BLaER1 treated with 17β-estradiol and CSF1 and Interleukin-3, amounts not matched to agents 10 nM and 100 nM (cell line): ENCODE measurements at regions not wholly inside any gene's neighbourhood (a gene's known extent, or its start where the extent isn't known, plus 50 kb on each side); places are given as distances from the start of the nearest gene placed in this dataset.

Experiments used
- H3K27ac ChIP-seq, 11 experiments: shearing (Covaris generic); formaldehyde crosslinking; 2 replicates each; pipeline ENCODE4 v1.8.1; 2022
- H3K27me3 ChIP-seq, 11 experiments: shearing (Covaris generic); formaldehyde crosslinking; 2 replicates each; pipeline ENCODE4 v1.8.1; 2022
- H3K36me3 ChIP-seq, 11 experiments: shearing (Covaris generic); formaldehyde crosslinking; 2 replicates each; pipeline ENCODE4 v1.8.1; 2022
- H3K4me1 ChIP-seq, 10 experiments: shearing (Covaris generic); formaldehyde crosslinking; 2 replicates each; pipeline ENCODE4 v1.8.1; 2022
- H3K4me2 ChIP-seq, 11 experiments: shearing (Covaris generic); formaldehyde crosslinking; 2 replicates each; pipeline ENCODE4 v1.8.1; 2022
- H3K4me3 ChIP-seq, 10 experiments: shearing (Covaris generic); formaldehyde crosslinking; 2 replicates each; pipeline ENCODE4 v1.8.1; 2022
- H3K9ac ChIP-seq, 11 experiments: shearing (Covaris generic); formaldehyde crosslinking; 2 replicates each; pipeline ENCODE4 v1.8.1; 2022
- H3K9me3 ChIP-seq, 11 experiments: shearing (Covaris generic); formaldehyde crosslinking; replicated peaks in 1 of 11; 2 replicates each; pipeline ENCODE4 v1.8.1; 2022
- H4K20me1 ChIP-seq, 11 experiments: shearing (Covaris generic); formaldehyde crosslinking; 2 replicates each; pipeline ENCODE4 v1.8.1; 2022
- Cebpa-rat ChIP-seq, 11 experiments: shearing (Covaris generic); IDR thresholded peaks; 2 replicates each; pipeline ENCODE4 v1.8.1; 2022

DNA sequence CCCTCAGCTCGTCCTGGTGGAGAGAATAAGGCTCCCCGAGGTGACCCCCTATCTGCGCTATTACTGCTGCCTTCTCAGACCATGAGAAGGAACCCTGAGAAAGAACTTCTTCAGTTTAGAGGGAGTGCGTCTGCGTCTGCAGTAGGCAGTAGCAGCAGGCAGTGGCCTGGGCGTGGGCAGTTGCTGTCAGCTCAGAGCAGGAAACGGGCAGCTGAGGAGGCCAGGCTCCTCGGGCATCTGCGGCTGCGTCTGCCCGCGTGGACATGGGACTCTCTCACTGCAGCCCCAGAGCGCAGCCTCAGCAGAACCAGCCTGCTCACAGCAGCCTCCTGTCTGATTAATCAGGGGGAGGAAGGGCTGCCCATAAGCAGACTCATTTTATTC, 49.8 kb upstream of the FCN1 start:
- no peak for TF ChIP-seq Cebpa-rat (IDR thresholded peaks at IDR 0.05)
- Histone ChIP-seq H4K20me1 (no peaks in the 10 kb centered on the region; a peak in 1 of 22 replicates), H3K4me2 (peak overlapping the region in 6 of 11 experiments; percentile 20 to 44 (median 30); a peak in 4 of 22 replicates), H3K27ac (no peak overlapping the region), H3K9me3 (no peaks in the 10 kb centered on the region), H3K4me3 (no peak overlapping the region), H3K27me3 (peaks cover 0 to 37% (median 0%) of the 10 kb centered on the region in 11 experiments; a peak in 4 of 22 replicates), H3K9ac (no peak overlapping the region), H3K36me3 (no peaks in the 10 kb centered on the region), H3K4me1 (peaks cover 9 to 15% (median 11%) of the 10 kb centered on the region in 10 experiments; a peak in 15 of 20 replicates)

DNA sequence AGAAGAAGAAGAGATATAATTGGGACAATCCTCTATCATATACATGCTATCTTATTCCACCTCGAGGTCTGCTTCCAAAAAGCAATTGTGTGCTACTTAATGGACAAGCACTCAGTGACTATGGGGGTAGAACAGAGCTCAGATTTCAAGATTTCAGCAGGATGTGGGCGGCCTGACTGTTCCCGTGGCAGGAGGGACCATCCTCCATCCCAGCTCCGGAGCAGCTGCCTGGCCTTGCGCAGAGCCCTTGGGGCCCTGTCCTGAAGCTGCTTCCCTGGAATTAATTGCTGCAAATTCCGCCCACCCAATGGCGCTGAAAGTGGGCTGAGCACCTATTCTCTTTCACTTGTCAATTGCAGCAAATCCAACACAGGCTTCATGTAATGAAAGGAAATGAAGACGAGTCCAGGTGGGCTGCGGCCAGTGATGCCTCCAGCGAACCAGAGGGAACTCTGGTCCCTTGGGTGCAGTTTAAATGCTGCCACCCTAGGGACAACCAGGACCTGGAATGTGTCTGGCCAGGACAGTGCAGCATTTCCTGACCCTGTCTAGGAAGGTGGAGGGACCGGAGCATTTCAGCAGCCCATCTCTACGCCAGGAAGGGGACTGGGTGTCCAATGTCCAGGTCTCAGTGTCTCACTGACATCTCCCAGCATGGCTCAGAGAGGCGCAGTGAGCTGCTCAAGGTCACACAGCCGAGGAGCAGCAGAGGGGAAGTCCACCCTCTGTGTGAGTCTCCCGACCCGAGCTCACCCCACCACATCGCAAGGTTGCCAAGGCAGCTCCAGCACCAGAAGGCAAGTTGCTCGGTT, 50.5 kb upstream of the FCN1 start:
- H3K9me3 ChIP-seq: no peaks in the 10 kb centered on the region
- H3K27me3 ChIP-seq: peaks cover 0 to 31% (median 0%) of the 10 kb centered on the region in 11 experiments; a peak in 4 of 22 replicates
- peaks cover 9 to 15% (median 11%) of the 10 kb centered on the region in 10 experiments; a peak in 15 of 20 replicates for H3K4me1 ChIP-seq
- no peak for TF ChIP-seq Cebpa-rat (IDR thresholded peaks at IDR 0.05)
- H3K36me3 ChIP-seq: no peaks in the 10 kb centered on the region
- H3K27ac ChIP-seq: no peak overlapping the region
- peak overlapping the region in 9 of 11 experiments; percentile 20 to 48 (median 34); a peak in 14 of 22 replicates for H3K4me2 ChIP-seq
- no peak overlapping the region for H3K9ac ChIP-seq
- H4K20me1 ChIP-seq: no peaks in the 10 kb centered on the region; a peak in 1 of 22 replicates
- no peak overlapping the region for H3K4me3 ChIP-seq

DNA sequence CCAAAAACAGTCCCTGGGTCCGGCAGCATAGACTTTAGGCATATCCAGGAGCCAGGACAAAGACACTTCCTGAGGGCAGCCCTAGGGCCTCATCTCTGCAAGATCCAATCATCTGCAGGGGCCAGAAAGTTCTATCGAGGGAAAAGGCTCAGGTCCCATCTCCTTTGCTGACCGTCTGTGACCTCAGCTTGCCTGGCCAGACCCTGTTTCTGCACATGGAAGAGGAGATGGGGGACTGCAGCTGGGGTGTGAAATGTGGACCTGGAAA, 51.0 kb upstream of the FCN1 start:
- H3K4me3 ChIP-seq: no peak overlapping the region

DNA sequence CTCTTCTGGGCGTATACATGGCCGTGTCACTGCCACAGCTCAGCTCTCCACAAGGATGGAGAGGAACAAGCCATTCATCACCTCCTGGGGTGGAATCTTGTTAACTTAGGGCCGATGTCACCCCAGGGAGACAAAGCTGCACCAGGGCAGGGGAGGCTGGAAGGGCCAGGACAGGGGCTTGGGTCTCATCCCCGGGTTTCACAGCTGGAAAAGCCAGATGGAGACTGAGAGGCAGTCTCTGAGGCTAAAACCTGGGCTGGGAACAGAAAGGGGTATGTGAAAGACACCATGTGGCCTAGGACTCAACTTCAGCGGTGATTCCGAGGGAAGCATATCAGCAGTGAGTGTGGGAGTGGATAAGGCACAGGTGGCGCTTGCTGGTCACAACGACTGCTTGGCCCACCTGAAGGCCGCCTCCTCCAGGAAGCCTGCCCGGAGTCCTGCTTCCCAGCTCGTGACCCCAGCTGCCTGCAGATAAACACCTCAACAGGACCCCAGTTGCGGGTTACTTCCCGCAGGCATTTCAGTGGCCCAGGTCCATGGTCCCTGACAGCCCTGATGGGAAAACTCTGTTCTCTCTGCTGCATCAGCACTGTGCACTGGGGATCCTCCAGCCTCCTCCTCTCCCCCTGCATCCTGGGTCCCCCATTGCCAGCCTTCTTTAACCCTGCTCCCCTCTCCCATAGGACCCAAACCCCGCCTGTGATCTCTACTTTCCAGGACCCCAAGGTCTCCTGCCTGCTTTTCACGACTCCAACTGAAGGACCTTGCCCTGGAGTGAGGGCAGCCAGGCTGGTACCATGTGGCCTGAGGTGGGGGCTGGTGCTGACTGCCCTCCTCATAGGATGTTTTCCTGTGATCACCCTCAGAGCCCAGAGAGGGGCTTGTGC, 51.7 kb upstream of the FCN1 start:
- H3K9ac ChIP-seq: no peak overlapping the region
- H3K4me1 ChIP-seq: peaks cover 9 to 15% (median 11%) of the 10 kb centered on the region in 10 experiments; a peak in 15 of 20 replicates
- no peaks in the 10 kb centered on the region for H3K36me3 ChIP-seq
- no peak for TF ChIP-seq Cebpa-rat (IDR thresholded peaks at IDR 0.05)
- H4K20me1 ChIP-seq: no peaks in the 10 kb centered on the region; a peak in 1 of 22 replicates
- no peaks in the 10 kb centered on the region for H3K9me3 ChIP-seq
- no peak overlapping the region for H3K4me3 ChIP-seq
- peaks cover 0 to 28% (median 0%) of the 10 kb centered on the region in 11 experiments; a peak in 4 of 22 replicates for H3K27me3 ChIP-seq
- no peak overlapping the region for H3K4me2 ChIP-seq
- no peak overlapping the region for H3K27ac ChIP-seq

More for the DNA sequence above, 51.0 kb upstream of the FCN1 start:
- Histone ChIP-seq H3K36me3 (no peaks in the 10 kb centered on the region), H3K4me1 (peaks cover 9 to 15% (median 11%) of the 10 kb centered on the region in 10 experiments; a peak in 15 of 20 replicates), H3K27me3 (peaks cover 0 to 28% (median 0%) of the 10 kb centered on the region in 11 experiments; a peak in 4 of 22 replicates), H3K27ac (no peak overlapping the region), H3K9me3 (no peaks in the 10 kb centered on the region), H3K4me2 (no peak overlapping the region), H4K20me1 (no peaks in the 10 kb centered on the region; a peak in 1 of 22 replicates), H3K9ac (no peak overlapping the region)
- TF ChIP-seq Cebpa-rat (IDR thresholded peaks at IDR 0.05): no peak

DNA sequence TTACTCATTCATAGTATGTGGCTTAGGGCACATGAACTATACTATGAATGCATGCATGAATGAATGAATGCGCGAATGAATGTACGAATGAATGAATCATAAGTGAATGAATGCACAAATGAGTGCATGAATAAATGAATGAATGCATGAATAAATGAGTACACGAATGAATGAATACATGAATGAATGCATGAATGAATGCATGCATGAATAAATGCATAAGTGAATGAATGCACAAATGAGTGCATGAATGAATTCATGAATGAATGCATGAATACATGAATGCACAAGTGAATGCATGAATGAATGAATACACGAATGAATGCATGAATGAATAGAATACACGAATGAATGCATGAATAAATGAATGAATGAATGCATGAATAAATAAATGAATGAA, 52.5 kb upstream of the FCN1 start:
- Histone ChIP-seq H3K27ac (no peak overlapping the region), H3K4me1 (peaks cover 9 to 15% (median 11%) of the 10 kb centered on the region in 10 experiments; a peak in 15 of 20 replicates), H3K4me2 (no peak overlapping the region), H4K20me1 (no peaks in the 10 kb centered on the region; a peak in 1 of 22 replicates), H3K9me3 (no peaks in the 10 kb centered on the region), H3K27me3 (peaks cover 0 to 28% (median 0%) of the 10 kb centered on the region in 11 experiments; a peak in 4 of 22 replicates), H3K36me3 (no peaks in the 10 kb centered on the region), H3K4me3 (no peak overlapping the region), H3K9ac (no peak overlapping the region)
- TF ChIP-seq Cebpa-rat (IDR thresholded peaks at IDR 0.05): no peak

DNA sequence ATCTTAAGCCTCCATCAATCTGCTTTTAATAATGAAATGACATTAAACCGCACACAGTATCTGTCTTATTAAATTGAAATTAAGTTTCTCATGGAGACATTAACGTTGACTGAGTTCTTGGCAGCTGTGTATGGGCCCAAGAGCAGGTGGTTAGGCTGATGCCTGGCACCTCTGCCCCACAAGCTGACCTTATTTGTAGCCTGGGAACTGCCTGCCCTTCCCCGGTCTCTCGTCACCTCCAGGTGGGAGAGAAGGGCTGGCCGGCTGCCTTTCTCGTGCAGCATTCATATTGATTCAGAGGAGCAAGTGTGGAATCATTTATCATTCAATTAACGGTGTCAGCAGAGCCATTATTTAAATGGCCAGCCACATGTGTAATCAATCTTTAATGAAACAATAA, 53.0 kb upstream of the FCN1 start:
- Histone ChIP-seq H3K4me3 (no peak overlapping the region), H3K4me2 (no peak overlapping the region), H3K27me3 (peaks cover 0 to 28% (median 0%) of the 10 kb centered on the region in 11 experiments; a peak in 4 of 22 replicates), H3K4me1 (peaks cover 9 to 15% (median 11%) of the 10 kb centered on the region in 10 experiments; a peak in 15 of 20 replicates), H3K36me3 (no peaks in the 10 kb centered on the region), H3K9me3 (no peaks in the 10 kb centered on the region), H3K27ac (no peak overlapping the region), H3K9ac (no peak overlapping the region), H4K20me1 (no peaks in the 10 kb centered on the region; a peak in 1 of 22 replicates)
- TF ChIP-seq Cebpa-rat (IDR thresholded peaks at IDR 0.05): no peak

DNA sequence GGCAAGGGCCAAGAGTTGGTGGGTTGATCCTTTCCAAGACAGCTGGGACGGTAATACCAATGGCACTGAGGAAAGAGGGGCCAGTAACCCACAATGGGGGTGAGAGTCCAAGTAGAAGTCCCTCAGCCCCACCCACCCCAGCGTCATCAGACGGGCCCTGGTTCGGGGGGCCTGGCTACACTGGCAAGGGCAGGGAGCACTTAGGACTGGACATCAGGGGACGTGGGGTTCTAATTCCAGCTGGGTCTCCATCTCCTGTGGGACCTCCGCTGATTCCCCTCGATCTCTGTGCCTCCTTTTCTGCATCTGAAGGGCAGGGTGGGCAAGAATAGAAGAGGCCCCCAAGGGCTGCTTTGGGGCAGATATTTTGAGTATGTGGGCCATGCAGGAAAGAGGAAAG, 53.5 kb upstream of the FCN1 start:
- no peak overlapping the region for H3K27ac ChIP-seq
- peaks cover 9 to 15% (median 12%) of the 10 kb centered on the region in 10 experiments; a peak in 15 of 20 replicates for H3K4me1 ChIP-seq
- no peak overlapping the region for H3K9ac ChIP-seq
- H3K27me3 ChIP-seq: peaks cover 0 to 28% (median 0%) of the 10 kb centered on the region in 11 experiments; a peak in 4 of 22 replicates
- no peak overlapping the region for H3K4me2 ChIP-seq
- no peaks in the 10 kb centered on the region for H3K36me3 ChIP-seq
- no peak for TF ChIP-seq Cebpa-rat (IDR thresholded peaks at IDR 0.05)
- H3K9me3 ChIP-seq: no peaks in the 10 kb centered on the region
- no peaks in the 10 kb centered on the region; a peak in 1 of 22 replicates for H4K20me1 ChIP-seq
- H3K4me3 ChIP-seq: no peak overlapping the region

DNA sequence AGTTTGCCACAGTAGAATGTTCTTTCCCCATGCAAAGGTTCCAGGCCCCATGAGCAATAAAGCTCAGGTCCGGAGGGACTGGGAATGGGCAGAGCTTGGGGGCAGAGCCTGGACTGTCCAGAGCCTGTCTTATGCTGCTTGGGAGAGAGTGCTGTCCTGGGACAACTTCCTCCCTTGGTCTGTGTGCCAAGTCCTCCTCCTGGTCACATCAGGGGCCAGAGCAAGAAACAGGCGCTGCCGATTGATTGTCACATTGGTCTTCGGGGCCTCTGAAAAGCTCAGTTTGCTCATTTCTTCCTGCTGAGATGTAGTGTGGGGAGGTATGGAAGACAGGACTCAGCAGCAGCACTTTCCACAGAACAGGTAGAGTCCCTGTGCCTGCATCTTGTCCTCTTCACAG, 54.0 kb upstream of the FCN1 start:
- Histone ChIP-seq H3K4me1 (peaks cover 9 to 15% (median 13%) of the 10 kb centered on the region in 10 experiments; a peak in 16 of 20 replicates), H3K4me2 (no peak overlapping the region), H3K4me3 (no peak overlapping the region), H3K27ac (no peak overlapping the region), H3K9me3 (no peaks in the 10 kb centered on the region), H3K36me3 (no peaks in the 10 kb centered on the region), H4K20me1 (no peaks in the 10 kb centered on the region; a peak in 1 of 22 replicates), H3K27me3 (peaks cover 0 to 28% (median 0%) of the 10 kb centered on the region in 11 experiments; a peak in 4 of 22 replicates), H3K9ac (no peak overlapping the region)
- TF ChIP-seq Cebpa-rat (IDR thresholded peaks at IDR 0.05): no peak

DNA sequence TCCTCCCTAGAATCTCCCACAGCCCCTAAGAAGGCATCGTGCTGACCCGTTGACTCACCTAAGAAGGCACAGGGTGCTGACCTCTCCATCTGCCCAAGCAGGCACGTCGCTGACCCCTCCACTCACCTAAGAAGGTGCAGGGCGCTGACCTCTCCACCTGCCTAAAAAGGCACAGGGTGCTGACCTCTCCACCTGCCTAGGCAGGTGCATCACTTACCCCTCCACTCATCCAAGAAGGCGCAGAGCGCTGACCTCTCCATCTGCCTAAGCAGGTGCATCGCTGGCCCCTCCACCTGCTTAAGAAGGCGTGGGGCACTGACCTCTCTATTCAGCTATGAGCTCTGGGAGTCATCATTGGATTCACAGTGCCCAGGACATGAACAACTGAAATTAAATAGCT, 54.4 kb upstream of the FCN1 start:
- no peak overlapping the region for H3K4me2 ChIP-seq
- no peaks in the 10 kb centered on the region for H3K36me3 ChIP-seq
- no peaks in the 10 kb centered on the region; a peak in 1 of 22 replicates for H4K20me1 ChIP-seq
- no peak overlapping the region for H3K4me3 ChIP-seq
- H3K27me3 ChIP-seq: peaks cover 0 to 23% (median 0%) of the 10 kb centered on the region in 11 experiments; a peak in 4 of 22 replicates
- H3K27ac ChIP-seq: no peak overlapping the region
- H3K9ac ChIP-seq: no peak overlapping the region
- H3K9me3 ChIP-seq: no peaks in the 10 kb centered on the region
- H3K4me1 ChIP-seq: peaks cover 9 to 14% (median 13%) of the 10 kb centered on the region in 10 experiments; a peak in 16 of 20 replicates
- no peak for TF ChIP-seq Cebpa-rat (IDR thresholded peaks at IDR 0.05)
